C4-2B (cell line): ENCODE measurements at regions not wholly inside any gene's neighbourhood (a gene's known extent, or its start where the extent isn't known, plus 50 kb on each side); places are given as distances from the start of the nearest gene placed in this dataset.

ENCODE experiments used
- H3K27ac ChIP-seq: fragments of 450-650 bp; 2 replicates; pipeline ENCODE4 v1.5.1; 2017
- CTCF ChIP-seq: fragments of 450-650 bp; conservative IDR thresholded peaks from 2 replicates; pipeline ENCODE4 v1.5.1; 2017; ENCODE audit warnings: mild to moderate bottlenecking
- ZFX ChIP-seq: fragments of 450-650 bp; IDR thresholded peaks from 2 replicates; pipeline ENCODE4 v1.6.1; 2017

DNA sequence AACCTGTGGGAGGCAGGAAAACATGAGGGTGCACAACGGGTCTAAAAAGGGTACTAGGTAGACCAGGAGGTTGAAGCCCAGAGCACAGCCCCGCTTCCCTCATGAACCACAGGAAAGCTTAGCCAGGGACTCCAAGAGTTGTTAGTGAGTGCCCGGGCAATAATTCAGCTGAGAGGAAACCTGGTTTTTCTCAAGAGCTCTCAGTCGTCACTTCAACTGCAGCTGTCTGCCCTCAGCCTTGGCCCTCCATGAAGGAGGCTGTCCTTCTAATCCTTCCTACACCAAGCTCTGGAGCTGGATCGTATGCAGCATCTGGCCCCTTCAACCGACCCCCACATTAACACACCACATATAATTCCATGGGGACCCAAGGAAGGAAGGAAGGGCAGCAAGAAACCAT lies 77.0 kb upstream of the BACE2 start:
- H3K27ac ChIP-seq = no peak overlapping the region
- no peak for TF ChIP-seq CTCF
- TF ChIP-seq ZFX = no peak

- TF ChIP-seq CTCF (no peak), ZFX (no peak)
- no peak overlapping the region for H3K27ac ChIP-seq
Measured at GRCh38 chr21:41091616-41092015, 76.3 kb upstream of the BACE2 start.

DNA sequence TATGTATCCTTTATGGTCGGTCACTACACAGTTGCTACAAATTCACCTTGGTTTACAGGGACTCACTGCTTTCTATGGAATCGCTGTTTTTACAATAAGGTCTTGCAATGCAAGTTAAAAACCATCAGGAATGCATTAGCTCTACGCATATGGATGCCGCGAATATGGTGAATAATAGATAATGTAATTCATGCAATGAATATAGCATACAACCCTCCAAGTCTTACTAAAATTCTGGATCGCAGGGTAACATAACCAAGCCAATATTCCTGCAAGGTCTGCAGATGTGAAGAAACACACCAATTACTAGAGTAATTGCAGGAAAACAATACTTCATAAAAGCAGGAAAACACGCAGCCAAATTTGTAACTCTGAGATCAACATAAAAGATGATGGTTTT lies 75.6 kb upstream of the BACE2 start:
- no peak for TF ChIP-seq ZFX
- TF ChIP-seq CTCF = no peak
- H3K27ac ChIP-seq = no peak overlapping the region

GRCh38 chr21:41095983-41096382 lies 72.0 kb upstream of the BACE2 start:
- no peak overlapping the region for H3K27ac ChIP-seq
- TF ChIP-seq ZFX (no peak), CTCF (no peak)

- no peak overlapping the region for H3K27ac ChIP-seq
- TF ChIP-seq CTCF (no peak), ZFX (no peak)
Measured at GRCh38 chr21:41098076-41098475, 69.9 kb upstream of the BACE2 start.

- no peak overlapping the region for H3K27ac ChIP-seq
- no peak for TF ChIP-seq ZFX
- no peak for TF ChIP-seq CTCF
Measured at GRCh38 chr21:41098481-41099042, 69.4 kb upstream of the BACE2 start.

DNA sequence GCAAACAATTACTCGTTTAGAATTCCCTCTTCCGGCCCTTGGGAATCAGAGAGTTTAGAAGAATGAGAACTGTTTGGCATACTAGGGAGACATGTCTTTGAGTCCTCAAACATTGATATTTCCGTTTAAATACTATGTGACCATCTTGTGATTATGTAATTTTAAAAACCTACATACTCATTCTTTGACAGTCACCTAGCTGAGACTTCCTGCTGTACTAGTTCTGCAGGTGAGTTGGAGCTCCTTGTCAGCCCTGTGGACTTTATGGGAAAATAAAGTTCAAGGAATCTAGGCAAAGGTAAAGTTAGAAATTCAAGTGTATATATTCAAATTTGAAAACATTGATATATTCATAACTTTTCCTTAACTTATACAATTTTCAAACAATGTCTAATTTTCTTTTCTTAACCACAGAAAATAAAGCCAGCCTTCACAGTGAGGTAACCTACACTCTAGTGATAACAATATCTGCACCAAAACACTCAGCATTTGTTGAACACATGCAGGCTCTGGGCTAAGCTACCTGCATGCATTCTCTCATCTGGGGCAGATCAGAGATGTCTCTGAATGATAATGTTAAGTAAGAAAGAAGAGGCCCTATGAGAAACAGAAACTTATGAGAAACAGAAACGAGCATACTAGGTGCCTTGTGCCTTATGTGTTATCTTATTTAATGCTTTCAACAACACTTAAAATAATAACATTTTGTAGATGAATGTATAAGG lies 67.0 kb upstream of the BACE2 start:
- no peak overlapping the region for H3K27ac ChIP-seq
- TF ChIP-seq ZFX (no peak), CTCF (no peak)
